BJ (cell line): ENCODE measurements at regions not wholly inside any gene's neighbourhood (a gene's known extent, or its start where the extent isn't known, plus 50 kb on each side); places are given as distances from the start of the nearest gene placed in this dataset.

ENCODE experiments used
- CTCF ChIA-PET: fragments of 350-600 bp; formaldehyde crosslinking; extraction: SDS; loops from one replicate; lab custom pipeline; 2021; ENCODE audit warnings: antibody characterized with exemption, inconsistent platforms; lab: Yijun Ruan, JAX
- POLR2A ChIA-PET: fragments of 300-600 bp; sonication (Branson Sonifier 250); formaldehyde crosslinking; extraction: SDS; loops from one replicate; lab custom pipeline; 2021; ENCODE audit warnings: antibody characterized with exemption; lab: Charles Lee
- DNase-seq: peaks from one replicate; pipeline ENCODE4 v3.0.0-alpha.2; 2011; ENCODE audit warnings: low read depth
- H3K27me3 ChIP-seq: 2 replicates; pipeline ENCODE4 v1.6.0; 2011; ENCODE audit warnings: low read length; ENCODE audit not compliant: control insufficient read depth, insufficient read depth
- H3K36me3 ChIP-seq: 2 replicates; pipeline ENCODE4 v1.5.1; 2011; ENCODE audit warnings: low read length; ENCODE audit not compliant: control insufficient read depth, insufficient read depth
- H3K4me3 ChIP-seq: 2 replicates; pipeline ENCODE4 v1.5.1; 2011; ENCODE audit warnings: low read depth, mild to moderate bottlenecking, control low read depth, low read length
- TF ChIP-seq, protein P1 (sequence below): IDR thresholded peaks from 2 replicates; pipeline ENCODE4 v1.5.1; 2011; ENCODE audit warnings: low read depth, mild to moderate bottlenecking, control low read depth, inconsistent platforms, low read length, moderate library complexity; ENCODE audit not compliant: insufficient read depth

DNA sequence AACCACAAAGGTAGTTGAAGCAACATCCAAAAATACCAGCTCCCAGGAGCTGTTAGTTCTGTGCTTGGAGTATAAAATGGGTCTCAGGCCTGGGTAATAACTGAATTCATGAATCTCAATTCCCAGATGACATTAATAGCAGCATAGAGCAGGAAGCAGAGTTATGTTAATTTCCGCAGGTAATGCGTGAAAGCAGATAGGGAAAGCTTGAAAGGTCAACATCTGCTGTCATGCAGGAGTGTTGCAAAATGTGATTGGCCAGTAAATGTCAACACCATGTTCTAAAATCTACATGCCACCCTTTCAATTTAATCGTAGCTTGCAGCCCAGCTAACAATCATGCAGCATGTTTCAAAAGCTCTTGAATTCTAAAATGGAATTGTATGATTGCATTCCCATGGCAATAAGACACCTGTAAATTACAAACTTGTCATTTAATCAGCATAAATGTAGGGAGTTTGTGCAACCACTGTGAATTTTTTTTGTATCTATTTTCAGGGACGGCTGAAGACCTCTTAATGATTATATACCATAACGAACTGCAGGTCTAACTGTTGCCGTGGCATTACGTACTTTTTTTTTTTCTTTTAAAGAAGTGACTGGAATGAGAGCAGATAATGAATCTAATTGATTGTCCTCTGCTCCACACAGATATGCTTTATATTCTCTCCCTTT, 635.8 kb upstream of the FOXG1 start:
- ChIA-PET POLR2A (no interaction called here), CTCF (no interaction called here)
- no peak for DNase-seq
- no peaks in the 10 kb centered on the region for H3K36me3 ChIP-seq
- no peaks in the 10 kb centered on the region for H3K27me3 ChIP-seq
- TF ChIP-seq, protein P1, sequence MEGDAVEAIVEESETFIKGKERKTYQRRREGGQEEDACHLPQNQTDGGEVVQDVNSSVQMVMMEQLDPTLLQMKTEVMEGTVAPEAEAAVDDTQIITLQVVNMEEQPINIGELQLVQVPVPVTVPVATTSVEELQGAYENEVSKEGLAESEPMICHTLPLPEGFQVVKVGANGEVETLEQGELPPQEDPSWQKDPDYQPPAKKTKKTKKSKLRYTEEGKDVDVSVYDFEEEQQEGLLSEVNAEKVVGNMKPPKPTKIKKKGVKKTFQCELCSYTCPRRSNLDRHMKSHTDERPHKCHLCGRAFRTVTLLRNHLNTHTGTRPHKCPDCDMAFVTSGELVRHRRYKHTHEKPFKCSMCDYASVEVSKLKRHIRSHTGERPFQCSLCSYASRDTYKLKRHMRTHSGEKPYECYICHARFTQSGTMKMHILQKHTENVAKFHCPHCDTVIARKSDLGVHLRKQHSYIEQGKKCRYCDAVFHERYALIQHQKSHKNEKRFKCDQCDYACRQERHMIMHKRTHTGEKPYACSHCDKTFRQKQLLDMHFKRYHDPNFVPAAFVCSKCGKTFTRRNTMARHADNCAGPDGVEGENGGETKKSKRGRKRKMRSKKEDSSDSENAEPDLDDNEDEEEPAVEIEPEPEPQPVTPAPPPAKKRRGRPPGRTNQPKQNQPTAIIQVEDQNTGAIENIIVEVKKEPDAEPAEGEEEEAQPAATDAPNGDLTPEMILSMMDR = no peak
- no peak overlapping the region for H3K4me3 ChIP-seq

DNA sequence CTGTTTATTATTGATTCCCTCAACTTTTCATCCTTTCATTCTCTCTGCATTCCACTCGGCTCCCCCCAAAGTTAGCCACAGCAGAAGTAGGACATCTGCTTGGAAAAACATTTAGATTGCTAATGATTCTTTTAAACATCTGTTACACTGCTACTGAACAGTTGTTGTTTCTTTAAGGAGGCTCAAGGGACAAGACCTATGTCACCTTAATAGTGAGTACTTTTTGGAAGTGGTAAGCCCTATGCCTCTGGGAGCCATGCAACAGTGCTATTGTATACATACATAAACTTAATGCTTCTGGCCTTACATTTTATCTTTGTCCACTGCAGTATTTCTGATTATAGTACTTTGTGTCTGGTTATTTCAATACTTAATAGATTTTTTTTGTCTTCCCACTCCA, 628.2 kb upstream of the FOXG1 start:
- TF ChIP-seq, protein P1 = no peak
- CTCF ChIA-PET = no interaction called here
- POLR2A ChIA-PET = no interaction called here
- Histone ChIP-seq H3K36me3 (no peaks in the 10 kb centered on the region), H3K27me3 (no peaks in the 10 kb centered on the region), H3K4me3 (no peak overlapping the region)
- no peak for DNase-seq

DNA sequence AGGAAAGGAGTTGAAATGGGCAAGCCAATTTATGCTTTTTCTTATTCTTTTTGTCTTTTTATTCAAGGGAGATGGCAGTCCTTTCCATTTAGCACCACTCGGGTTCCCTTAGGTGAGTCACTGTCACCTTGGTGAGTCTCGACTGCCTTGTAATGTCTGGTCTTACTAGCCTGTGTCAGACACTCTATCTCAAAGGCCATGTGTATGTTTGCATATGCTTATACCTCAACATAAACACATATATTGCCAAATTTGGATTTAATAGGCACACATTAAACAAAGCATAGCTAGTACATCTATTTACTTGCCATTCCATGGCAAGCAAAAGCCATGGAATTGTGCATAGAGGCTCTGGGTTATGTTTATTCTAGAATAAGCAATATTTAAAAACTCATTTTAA, 624.9 kb upstream of the FOXG1 start:
- no peak for DNase-seq
- ChIA-PET CTCF (no interaction called here), POLR2A (no interaction called here)
- Histone ChIP-seq H3K36me3 (no peaks in the 10 kb centered on the region), H3K27me3 (no peaks in the 10 kb centered on the region), H3K4me3 (no peak overlapping the region)
- TF ChIP-seq, protein P1 = no peak

DNA sequence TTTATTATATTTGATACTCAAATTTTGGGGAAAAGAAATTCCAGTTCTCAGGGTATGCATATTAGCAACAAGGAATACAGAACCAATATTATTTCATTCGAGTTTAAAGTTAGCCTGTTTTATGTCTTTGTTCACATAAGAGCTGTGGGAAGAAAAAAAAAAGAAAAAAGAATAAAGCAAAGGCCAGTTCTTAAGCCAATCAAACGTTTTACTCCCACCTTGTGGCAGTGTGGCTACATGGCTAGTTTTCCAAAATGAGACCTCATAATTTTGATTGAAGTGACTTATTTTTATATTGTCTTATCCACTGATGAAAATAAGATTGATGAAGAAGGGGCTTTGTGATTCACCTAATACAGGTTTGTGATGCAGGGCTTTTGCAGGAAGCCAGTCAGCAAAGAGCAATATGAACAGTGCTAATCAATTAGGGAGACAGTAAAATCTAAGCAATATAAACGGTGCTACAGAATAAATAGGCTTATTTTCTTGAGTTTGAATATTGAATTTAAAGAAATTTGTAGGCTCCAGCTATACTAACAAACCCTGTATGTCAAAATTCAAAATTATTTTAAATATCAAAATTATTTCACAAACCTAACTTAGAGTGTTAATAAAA, 624.1 kb upstream of the FOXG1 start:
- no peaks in the 10 kb centered on the region for H3K36me3 ChIP-seq
- no peaks in the 10 kb centered on the region for H3K27me3 ChIP-seq
- TF ChIP-seq, protein P1 = no peak
- H3K4me3 ChIP-seq = no peak overlapping the region
- ChIA-PET POLR2A (no interaction called here), CTCF (no interaction called here)
- DNase-seq = no peak

DNA sequence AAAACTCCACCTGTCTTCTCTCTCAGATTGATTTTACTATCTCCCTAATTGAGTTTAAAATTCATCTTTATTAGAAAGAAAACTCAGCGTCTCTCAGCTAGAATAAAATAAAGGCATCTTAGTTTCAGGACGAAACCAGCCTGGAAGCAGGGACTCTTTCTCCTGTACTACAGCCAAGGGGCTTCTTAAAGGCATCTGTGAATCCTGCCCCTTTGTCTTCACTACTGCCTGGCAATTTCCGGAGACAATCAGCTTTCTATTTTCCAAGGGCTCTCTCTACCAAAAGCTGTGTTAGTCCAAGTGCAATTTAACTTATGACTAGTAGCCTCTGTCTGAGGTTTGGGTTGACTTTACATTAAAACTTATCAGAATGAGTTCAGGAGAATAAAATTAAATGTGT, 623.3 kb upstream of the FOXG1 start:
- no peaks in the 10 kb centered on the region for H3K27me3 ChIP-seq
- H3K36me3 ChIP-seq = no peaks in the 10 kb centered on the region
- POLR2A ChIA-PET = no interaction called here
- DNase-seq = no peak
- CTCF ChIA-PET = no interaction called here
- TF ChIP-seq, protein P1 = no peak
- no peak overlapping the region for H3K4me3 ChIP-seq
